OCI-LY3 (cell line): ENCODE measurements at regions not wholly inside any gene's neighbourhood (a gene's known extent, or its start where the extent isn't known, plus 50 kb on each side); places are given as distances from the start of the nearest gene placed in this dataset.

Experiments
- H2AFZ ChIP-seq: fragments of 200-600, 300-600 bp; shearing (Covaris generic); 2 replicates; pipeline ENCODE4 v1.6.0; 2014; ENCODE audit warnings: antibody characterized with exemption, low read depth, low read length
- H3K27ac ChIP-seq: fragments of 200-600, 300-600 bp; sonication (generic); 2 replicates; pipeline ENCODE4 v1.5.1; 2014; ENCODE audit warnings: mild to moderate bottlenecking, low read length, moderate library complexity, mixed read lengths
- H3K27me3 ChIP-seq: fragments of 200-600, 300-600 bp; sonication (generic); 2 replicates; pipeline ENCODE4 v1.6.1; 2014; ENCODE audit warnings: low read depth, low read length, mixed read lengths
- H3K36me3 ChIP-seq: fragments of 200-600, 300-600 bp; sonication (generic); replicated peaks from 2 replicates; pipeline ENCODE3; 2014; ENCODE audit warnings: low read depth, low read length, mixed read lengths
- H3K4me1 ChIP-seq: fragments of 300-600, 200-600 bp; sonication (generic); 2 replicates; pipeline ENCODE4 v1.6.1; 2014; ENCODE audit warnings: low read length, mixed read lengths
- H3K4me2 ChIP-seq: fragments of 200-600, 300-600 bp; sonication (generic); 2 replicates; pipeline ENCODE4 v1.6.1; 2014; ENCODE audit warnings: low read length, mixed read lengths
- H3K4me3 ChIP-seq: fragments of 300-600, 200-600 bp; sonication (generic); 2 replicates; pipeline ENCODE4 v1.5.1; 2014; ENCODE audit warnings: antibody characterized with exemption, mild to moderate bottlenecking, low read length, moderate library complexity
- H3K79me2 ChIP-seq: fragments of 300-600, 200-600 bp; shearing (Covaris generic); 2 replicates; pipeline ENCODE4 v1.6.1; 2014; ENCODE audit warnings: mild to moderate bottlenecking, low read length, mixed read lengths
- H3K9ac ChIP-seq: fragments of 300-600, 200-600 bp; shearing (Covaris generic); 2 replicates; pipeline ENCODE4 v1.6.0; 2014; ENCODE audit warnings: mild to moderate bottlenecking, low read length, moderate library complexity
- H3K9me3 ChIP-seq: fragments of 200-600, 300-600 bp; shearing (Covaris generic); 2 replicates; pipeline ENCODE4 v1.6.1; 2014; ENCODE audit warnings: low read length, mixed read lengths; ENCODE audit not compliant: insufficient read depth
- H4K20me1 ChIP-seq: fragments of 200-600, 300-600 bp; sonication (generic); 2 replicates; pipeline ENCODE4 v1.6.1; 2016; ENCODE audit warnings: low read length, mixed read lengths; ENCODE audit not compliant: insufficient read depth
- EZH2phosphoT487 ChIP-seq: fragments of 200-600 bp; shearing (Covaris generic); IDR thresholded peaks from 2 replicates; pipeline ENCODE4 v1.6.1; 2018; ENCODE audit warnings: antibody characterized with exemption, mixed run types, low read depth
- TF ChIP-seq, protein P1 (sequence below): fragments of 200-600, 300-600 bp; sonication (generic); IDR thresholded peaks from 2 replicates; pipeline ENCODE4 v1.5.1; 2014; ENCODE audit warnings: antibody characterized with exemption, low read length, low read depth

GRCh38 chr3:82685761-82686160 lies 924.3 kb upstream of the GBE1 start:
- Histone ChIP-seq H3K27ac (no peak overlapping the region), H4K20me1 (no peaks in the 10 kb centered on the region), H2AFZ (no peak overlapping the region), H3K9me3 (0 out of 2 replicates have a peak, but pooled peaks cover 5% of the 10 kb centered on the region), H3K79me2 (no peaks in the 10 kb centered on the region), H3K9ac (no peak overlapping the region), H3K36me3 (no peaks in the 10 kb centered on the region), H3K4me1 (no peaks in the 10 kb centered on the region), H3K4me3 (no peak overlapping the region), H3K27me3 (no peaks in the 10 kb centered on the region), H3K4me2 (no peak overlapping the region)
- TF ChIP-seq EZH2phosphoT487, result no peak
- TF ChIP-seq, protein P1, sequence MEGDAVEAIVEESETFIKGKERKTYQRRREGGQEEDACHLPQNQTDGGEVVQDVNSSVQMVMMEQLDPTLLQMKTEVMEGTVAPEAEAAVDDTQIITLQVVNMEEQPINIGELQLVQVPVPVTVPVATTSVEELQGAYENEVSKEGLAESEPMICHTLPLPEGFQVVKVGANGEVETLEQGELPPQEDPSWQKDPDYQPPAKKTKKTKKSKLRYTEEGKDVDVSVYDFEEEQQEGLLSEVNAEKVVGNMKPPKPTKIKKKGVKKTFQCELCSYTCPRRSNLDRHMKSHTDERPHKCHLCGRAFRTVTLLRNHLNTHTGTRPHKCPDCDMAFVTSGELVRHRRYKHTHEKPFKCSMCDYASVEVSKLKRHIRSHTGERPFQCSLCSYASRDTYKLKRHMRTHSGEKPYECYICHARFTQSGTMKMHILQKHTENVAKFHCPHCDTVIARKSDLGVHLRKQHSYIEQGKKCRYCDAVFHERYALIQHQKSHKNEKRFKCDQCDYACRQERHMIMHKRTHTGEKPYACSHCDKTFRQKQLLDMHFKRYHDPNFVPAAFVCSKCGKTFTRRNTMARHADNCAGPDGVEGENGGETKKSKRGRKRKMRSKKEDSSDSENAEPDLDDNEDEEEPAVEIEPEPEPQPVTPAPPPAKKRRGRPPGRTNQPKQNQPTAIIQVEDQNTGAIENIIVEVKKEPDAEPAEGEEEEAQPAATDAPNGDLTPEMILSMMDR, result no peak

GRCh38 chr3:82676356-82677026 lies 915.0 kb upstream of the GBE1 start:
- Histone ChIP-seq H3K36me3 (no peaks in the 10 kb centered on the region), H4K20me1 (no peaks in the 10 kb centered on the region), H3K79me2 (no peaks in the 10 kb centered on the region), H3K27ac (no peak overlapping the region), H3K4me1 (peaks cover 5% of the 10 kb centered on the region; the same call in 1 of the 2 replicates), H3K4me3 (no peak overlapping the region), H3K4me2 (no peak overlapping the region), H3K9me3 (no peaks in the 10 kb centered on the region), H3K27me3 (no peaks in the 10 kb centered on the region), H2AFZ (no peak overlapping the region), H3K9ac (no peak overlapping the region)
- TF ChIP-seq, protein P1, result no peak
- TF ChIP-seq EZH2phosphoT487, result no peak

GRCh38 chr3:82672966-82673365 lies 911.5 kb upstream of the GBE1 start:
- no peaks in the 10 kb centered on the region for H3K9me3 ChIP-seq
- H4K20me1 ChIP-seq, result no peaks in the 10 kb centered on the region
- no peak overlapping the region for H2AFZ ChIP-seq
- no peak overlapping the region for H3K4me2 ChIP-seq
- H3K79me2 ChIP-seq, result no peaks in the 10 kb centered on the region
- H3K36me3 ChIP-seq, result no peaks in the 10 kb centered on the region
- peaks cover 5% of the 10 kb centered on the region; the same call in 1 of the 2 replicates for H3K4me1 ChIP-seq
- TF ChIP-seq, protein P1, result no peak
- no peak for TF ChIP-seq EZH2phosphoT487
- H3K4me3 ChIP-seq, result no peak overlapping the region
- H3K9ac ChIP-seq, result no peak overlapping the region
- no peaks in the 10 kb centered on the region for H3K27me3 ChIP-seq
- no peak overlapping the region for H3K27ac ChIP-seq

- Histone ChIP-seq H3K36me3 (no peaks in the 10 kb centered on the region), H3K4me2 (no peak overlapping the region), H3K4me1 (peaks cover 2% of the 10 kb centered on the region; the same call in 1 of the 2 replicates), H4K20me1 (no peaks in the 10 kb centered on the region), H2AFZ (no peak overlapping the region), H3K79me2 (no peaks in the 10 kb centered on the region), H3K27me3 (no peaks in the 10 kb centered on the region), H3K4me3 (no peak overlapping the region), H3K9ac (no peak overlapping the region), H3K27ac (no peak overlapping the region), H3K9me3 (no peaks in the 10 kb centered on the region)
- no peak for TF ChIP-seq EZH2phosphoT487
- TF ChIP-seq, protein P1, result no peak
Observed at GRCh38 chr3:82671466-82671865, 910.0 kb upstream of the GBE1 start.
